ENCODE measurements at regions not wholly inside any gene's neighbourhood (a gene's known extent, or its start where the extent isn't known, plus 50 kb on each side); places are given as distances from the start of the nearest gene placed in this dataset.

GRCh38 chr14:38868399-38869290 is 234.4 kb downstream of the SEC23A start:
- DNase-seq (ENCODE audit: low read depth): no peak

GRCh38 chr14:38867561-38868150 is 235.4 kb downstream of the SEC23A start:
- Histone ChIP-seq H3K27me3 (ENCODE audit: control insufficient read depth, insufficient read depth, low read length) (no peaks in the 10 kb centered on the region), H3K4me3 (ENCODE audit: low read depth, low read length) (no peak overlapping the region), H3K36me3 (ENCODE audit: control insufficient read depth, insufficient read depth, low read length) (no peaks in the 10 kb centered on the region)
- DNase-seq (ENCODE audit: low read depth): peak; percentile 42
- peak; percentile 84 for TF ChIP-seq CTCF (IDR thresholded peaks at IDR 0.05; ENCODE audit: insufficient read depth, low read length, poor library complexity, severe bottlenecking)

More at GRCh38 chr14:38868399-38869290, 234.4 kb downstream of the SEC23A start:
- Histone ChIP-seq H3K36me3 (ENCODE audit: control insufficient read depth, insufficient read depth, low read length) (no peaks in the 10 kb centered on the region), H3K27me3 (ENCODE audit: control insufficient read depth, insufficient read depth, low read length) (no peaks in the 10 kb centered on the region), H3K4me3 (ENCODE audit: low read depth, low read length) (no peak overlapping the region)
- no peak for TF ChIP-seq CTCF (IDR thresholded peaks at IDR 0.05; ENCODE audit: insufficient read depth, low read length, poor library complexity, severe bottlenecking)

GRCh38 chr14:38866461-38866860 is 236.6 kb downstream of the SEC23A start:
- TF ChIP-seq CTCF (IDR thresholded peaks at IDR 0.05; ENCODE audit: insufficient read depth, low read length, poor library complexity, severe bottlenecking): no peak

GRCh38 chr14:38862366-38862765 is 240.7 kb downstream of the SEC23A start:
- no peaks in the 10 kb centered on the region for H3K27me3 ChIP-seq (ENCODE audit: control insufficient read depth, insufficient read depth, low read length)
- DNase-seq (ENCODE audit: low read depth): no peak
- H3K4me3 ChIP-seq (ENCODE audit: low read depth, low read length): no peak overlapping the region
- H3K36me3 ChIP-seq (ENCODE audit: control insufficient read depth, insufficient read depth, low read length): no peaks in the 10 kb centered on the region
- no peak for TF ChIP-seq CTCF (IDR thresholded peaks at IDR 0.05; ENCODE audit: insufficient read depth, low read length, poor library complexity, severe bottlenecking)

More at GRCh38 chr14:38866461-38866860, 236.6 kb downstream of the SEC23A start:
- Histone ChIP-seq H3K4me3 (ENCODE audit: low read depth, low read length) (no peak overlapping the region), H3K27me3 (ENCODE audit: control insufficient read depth, insufficient read depth, low read length) (no peaks in the 10 kb centered on the region), H3K36me3 (ENCODE audit: control insufficient read depth, insufficient read depth, low read length) (no peaks in the 10 kb centered on the region)
- DNase-seq (ENCODE audit: low read depth): no peak

GRCh38 chr14:38860530-38860929 is 242.5 kb downstream of the SEC23A start:
- Histone ChIP-seq H3K27me3 (ENCODE audit: control insufficient read depth, insufficient read depth, low read length) (no peaks in the 10 kb centered on the region), H3K4me3 (ENCODE audit: low read depth, low read length) (no peak overlapping the region), H3K36me3 (ENCODE audit: control insufficient read depth, insufficient read depth, low read length) (no peaks in the 10 kb centered on the region)
- no peak for DNase-seq (ENCODE audit: low read depth)
- TF ChIP-seq CTCF (IDR thresholded peaks at IDR 0.05; ENCODE audit: insufficient read depth, low read length, poor library complexity, severe bottlenecking): no peak

All from kidney epithelial cell (primary cell).